CD4-positive, alpha-beta T cell treated with Interleukin-4 for 4 hours (primary cell): ENCODE measurements at regions not wholly inside any gene's neighbourhood (a gene's known extent, or its start where the extent isn't known, plus 50 kb on each side); places are given as distances from the start of the nearest gene placed in this dataset.

Experiments used
- DNase-seq: peaks from one replicate; pipeline ENCODE4 v3.0.0-alpha.2; 2020

DNA sequence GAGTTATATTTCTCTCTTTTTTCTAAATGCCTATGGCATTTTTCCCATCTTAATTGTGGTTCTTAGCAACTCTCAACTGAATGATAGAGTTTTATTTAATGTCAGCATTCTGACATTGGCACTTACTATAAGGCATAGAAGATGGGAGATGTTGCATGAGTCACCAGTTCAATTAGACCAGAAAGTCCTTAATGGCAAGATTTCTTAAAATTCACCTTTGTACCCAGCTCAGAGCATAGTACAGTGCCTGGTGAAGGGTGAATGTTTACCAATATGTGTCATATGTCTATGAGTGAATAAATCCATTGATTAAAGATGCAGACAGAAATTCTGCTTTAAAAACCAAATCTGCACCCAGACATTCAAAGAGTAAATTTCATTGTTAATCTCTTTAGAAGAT, 526.9 kb downstream of the EFNB2 start:
- no peak for DNase-seq

DNA sequence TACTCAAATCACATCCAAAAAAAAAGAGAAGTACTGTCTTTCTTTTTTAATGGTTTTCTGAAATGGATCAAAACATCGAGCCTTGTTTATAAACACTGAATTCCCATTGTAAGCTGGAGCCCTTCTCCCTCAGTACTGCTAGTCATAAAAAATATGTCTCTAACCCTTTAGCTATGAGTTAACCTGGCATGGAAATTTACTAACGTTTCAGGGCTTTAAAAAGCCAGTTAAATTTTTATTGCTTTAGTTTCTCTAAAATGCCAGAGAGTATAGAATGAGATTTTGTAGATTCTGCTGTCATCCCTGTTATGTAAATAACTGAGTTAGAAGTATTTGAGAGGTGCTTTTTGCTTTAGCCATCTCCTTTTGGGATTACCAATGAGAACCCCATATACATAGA, 528.3 kb downstream of the EFNB2 start:
- DNase-seq, result no peak

DNA sequence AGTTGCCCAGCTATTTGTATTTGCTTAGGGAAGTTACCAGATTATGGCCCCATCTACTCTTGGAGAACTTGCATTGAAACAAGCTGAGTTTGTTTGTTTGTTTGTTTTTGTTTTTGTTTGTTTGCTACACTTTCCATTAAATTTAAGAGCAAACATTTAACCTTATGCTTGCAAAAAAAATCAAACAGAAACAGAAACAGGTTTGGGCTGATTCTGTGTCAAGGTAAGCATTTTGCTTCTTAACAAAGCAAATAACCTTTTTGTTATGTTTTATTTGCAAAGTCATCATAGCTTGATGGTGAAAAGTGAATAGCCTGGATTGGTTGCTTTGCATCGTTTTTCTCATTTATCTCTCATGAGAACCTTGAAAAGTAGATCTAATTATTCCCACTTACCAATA, 531.8 kb downstream of the EFNB2 start:
- no peak for DNase-seq

DNA sequence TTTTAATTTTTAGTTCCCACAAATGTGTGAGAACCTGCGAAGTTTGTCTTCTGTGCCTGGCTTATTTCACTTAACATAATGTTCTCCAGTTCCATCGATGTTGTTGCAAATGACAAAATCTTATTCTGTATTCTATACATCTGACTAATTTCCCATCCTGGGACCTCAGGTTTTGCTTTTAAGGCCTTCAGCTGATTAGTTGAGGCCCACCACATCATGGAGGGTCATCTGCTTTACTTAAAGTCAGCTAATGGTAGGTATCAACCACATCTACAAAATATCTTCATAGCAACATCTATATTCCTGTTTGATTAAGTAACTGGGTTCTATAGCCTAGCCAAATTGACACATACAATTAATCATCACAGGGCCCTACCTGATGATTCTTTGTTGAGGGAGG, 534.0 kb downstream of the EFNB2 start:
- DNase-seq, result no peak

- DNase-seq, result no peak
Measured at GRCh38 chr13:105997581-105998550, 537.6 kb downstream of the EFNB2 start.

DNA sequence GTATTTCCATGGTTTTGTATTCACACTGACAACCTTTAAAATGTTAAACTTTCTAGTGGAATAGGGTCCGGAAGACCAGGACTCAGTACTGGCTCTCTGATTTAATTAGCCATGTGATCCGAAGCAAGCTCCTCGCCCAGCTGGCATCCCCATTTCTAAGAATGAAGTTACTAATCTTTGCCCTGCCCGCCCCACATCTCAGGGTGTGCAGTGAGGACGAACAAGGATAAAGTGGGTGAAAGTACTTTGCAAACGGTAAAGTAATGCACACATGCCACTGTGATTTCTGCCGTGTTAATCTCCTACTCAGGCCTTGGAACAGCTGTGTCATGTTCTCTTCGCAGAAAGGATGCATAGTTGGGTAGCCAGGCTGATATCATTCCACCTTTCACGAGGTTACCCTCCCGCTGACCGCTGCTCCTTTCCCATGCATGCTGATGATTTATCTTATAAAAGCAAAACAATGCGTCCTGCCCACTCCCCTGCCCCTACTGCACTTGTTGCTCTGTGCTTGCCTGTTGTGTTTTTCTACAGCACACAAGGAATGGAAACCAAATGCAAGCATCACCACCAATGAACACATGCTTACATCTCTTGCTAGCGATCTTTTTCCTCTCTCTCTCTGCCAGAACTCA, 539.0 kb downstream of the EFNB2 start:
- no peak for DNase-seq

DNA sequence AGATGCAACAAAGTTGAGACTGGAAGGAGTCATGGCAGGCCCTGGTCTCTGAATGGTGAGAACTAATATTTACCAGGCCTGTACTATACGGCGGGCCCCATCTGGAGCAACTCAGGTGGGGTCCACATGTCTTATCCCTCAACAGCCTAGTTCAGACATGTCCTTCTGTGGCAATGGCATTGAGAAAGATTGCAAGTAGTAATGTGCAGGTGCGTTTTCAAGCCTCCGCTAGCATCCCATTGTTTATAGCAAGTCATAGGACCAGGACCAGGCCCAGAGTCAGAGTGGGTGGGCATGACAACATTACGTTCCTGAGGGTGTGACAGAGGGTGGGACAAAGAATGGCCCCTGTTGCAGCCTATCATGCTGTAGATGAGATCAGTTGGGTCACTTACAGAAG, 541.1 kb downstream of the EFNB2 start:
- no peak for DNase-seq

- no peak for DNase-seq
Measured at GRCh38 chr13:105991622-105992277, 543.7 kb downstream of the EFNB2 start.

- no peak for DNase-seq
Measured at GRCh38 chr13:105991131-105991530, 544.3 kb downstream of the EFNB2 start.

DNA sequence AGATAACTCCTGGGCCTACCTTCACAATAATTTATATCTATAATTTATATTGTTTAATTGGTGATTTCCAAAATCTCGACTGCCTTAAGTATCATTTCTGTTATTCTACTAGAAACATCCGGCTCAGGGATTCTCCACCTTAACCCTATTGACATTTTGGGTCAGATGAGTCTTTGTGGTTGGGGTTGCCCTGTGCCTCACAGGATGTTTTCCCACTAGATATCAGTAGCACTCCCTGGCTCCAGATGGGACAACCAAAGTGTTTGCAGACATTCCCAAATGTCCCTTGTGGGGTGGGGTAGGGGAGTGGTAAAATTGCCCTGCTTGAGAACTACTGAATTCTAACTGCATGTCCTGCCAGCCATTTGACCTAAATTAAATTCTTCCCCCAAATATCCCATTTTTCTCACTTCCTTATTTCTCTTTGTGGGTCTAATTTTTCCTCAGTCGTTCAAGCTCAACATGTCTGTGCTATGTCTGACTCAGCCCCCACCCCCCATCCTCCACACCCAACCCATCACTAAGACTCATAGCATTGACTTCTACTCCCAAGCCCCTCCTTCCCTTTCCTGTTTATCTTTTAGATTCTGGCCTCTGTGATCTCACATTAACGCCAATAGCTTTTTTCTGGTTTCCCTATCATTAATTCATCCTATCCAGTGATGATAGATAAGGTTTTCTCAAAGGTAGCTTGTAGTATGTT, 545.1 kb downstream of the EFNB2 start:
- no peak for DNase-seq

GRCh38 chr13:105984646-105985045, 550.8 kb downstream of the EFNB2 start:
- no peak for DNase-seq

GRCh38 chr13:105984236-105984635, 551.2 kb downstream of the EFNB2 start:
- no peak for DNase-seq

DNA sequence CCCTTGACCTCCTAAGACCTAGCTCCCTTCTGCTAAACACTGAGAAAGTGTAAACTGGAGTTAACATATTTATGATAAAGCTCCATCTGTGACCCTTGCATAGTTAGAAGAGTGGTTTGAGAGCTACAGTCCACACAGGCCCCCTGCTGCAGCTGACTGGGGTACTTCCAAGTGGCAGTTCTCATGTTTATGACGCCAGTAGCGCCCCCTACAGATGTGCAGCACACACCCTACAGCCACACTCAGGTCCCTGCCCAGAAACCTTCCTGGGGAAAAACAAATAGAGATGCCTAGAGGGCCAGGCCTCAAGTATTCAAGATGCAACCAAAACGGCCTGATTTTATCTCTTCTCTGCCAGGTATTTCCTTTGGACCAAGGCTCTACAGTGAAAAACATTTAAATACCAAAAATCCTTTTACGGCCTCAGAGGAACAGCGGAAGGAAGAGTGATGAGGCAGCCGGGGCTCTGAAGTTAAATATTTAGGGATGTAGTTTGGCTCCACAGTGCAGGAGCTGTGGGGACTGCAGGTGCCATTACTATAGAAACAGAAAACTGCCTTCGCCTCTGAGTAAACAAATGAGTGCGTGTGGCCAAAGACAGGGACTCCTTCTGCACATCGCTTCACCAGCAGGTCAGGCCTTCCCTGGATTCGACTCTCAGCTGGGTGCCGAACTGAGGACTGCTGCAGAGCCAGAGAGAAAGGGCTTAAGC, 553.1 kb downstream of the EFNB2 start:
- DNase-seq, result no peak

DNA sequence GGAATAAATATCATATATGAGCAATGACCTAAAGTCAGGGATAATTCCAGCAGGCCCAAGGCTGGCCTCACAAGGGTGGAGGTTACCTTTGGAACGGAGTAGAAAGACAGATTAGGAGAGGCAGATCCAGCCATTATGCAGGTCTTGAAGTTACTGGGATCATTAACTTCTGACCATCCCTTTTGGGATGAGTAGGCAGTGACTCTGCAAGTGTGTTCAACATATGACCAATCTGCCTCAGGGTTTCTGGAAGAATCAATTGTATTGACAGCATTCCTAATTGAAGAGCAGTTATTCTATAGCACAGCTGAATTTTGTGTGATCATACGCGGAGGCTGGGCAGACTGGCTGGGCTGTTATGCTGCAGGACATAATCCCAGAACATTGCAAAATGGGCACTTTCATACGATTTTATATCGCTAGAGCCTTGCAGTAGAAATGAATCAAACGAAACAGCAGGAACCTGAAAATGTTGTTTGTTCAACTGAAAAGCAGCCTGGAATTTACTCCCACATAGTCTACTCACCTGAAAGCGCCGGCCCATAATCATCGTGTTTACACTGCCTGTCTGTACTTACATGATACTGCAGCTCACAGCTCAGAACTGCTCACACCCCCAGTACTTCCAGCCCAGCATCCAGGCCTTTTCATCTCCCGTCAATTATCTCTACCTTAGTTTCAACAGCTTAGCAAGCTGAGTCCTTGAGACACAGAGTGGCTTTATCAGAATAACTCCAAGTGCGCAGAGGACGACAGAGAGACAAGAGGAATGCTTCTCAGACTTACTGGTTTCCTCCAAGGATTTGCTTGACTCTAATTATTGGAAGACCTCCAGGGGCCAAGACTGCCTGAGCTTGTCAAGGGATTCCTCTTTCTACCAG, 556.1 kb downstream of the EFNB2 start:
- no peak for DNase-seq

DNA sequence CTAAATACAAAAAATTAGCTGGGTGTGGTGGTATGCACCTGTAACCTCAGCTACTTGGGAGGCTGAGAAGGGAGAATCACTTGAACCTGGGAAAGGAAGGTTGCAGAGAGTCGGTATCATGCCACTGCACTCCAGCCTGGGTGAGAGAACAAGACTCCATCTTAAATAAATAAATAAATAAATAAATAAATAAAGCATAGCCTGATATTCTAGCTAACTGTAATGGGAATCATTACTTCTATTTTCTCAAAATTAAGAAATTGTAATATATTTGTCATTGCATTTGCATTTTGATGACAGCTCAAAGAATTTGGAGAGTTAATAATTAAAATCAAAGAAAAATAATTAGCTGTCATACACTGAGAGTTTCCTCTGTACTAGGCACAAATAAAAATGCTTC, 561.1 kb downstream of the EFNB2 start:
- DNase-seq, result no peak

- no peak for DNase-seq
Measured at GRCh38 chr13:105972811-105973590, 562.5 kb downstream of the EFNB2 start.

- no peak for DNase-seq
Measured at GRCh38 chr13:105972306-105972721, 563.1 kb downstream of the EFNB2 start.

GRCh38 chr13:105971738-105972137, 563.7 kb downstream of the EFNB2 start:
- no peak for DNase-seq

DNA sequence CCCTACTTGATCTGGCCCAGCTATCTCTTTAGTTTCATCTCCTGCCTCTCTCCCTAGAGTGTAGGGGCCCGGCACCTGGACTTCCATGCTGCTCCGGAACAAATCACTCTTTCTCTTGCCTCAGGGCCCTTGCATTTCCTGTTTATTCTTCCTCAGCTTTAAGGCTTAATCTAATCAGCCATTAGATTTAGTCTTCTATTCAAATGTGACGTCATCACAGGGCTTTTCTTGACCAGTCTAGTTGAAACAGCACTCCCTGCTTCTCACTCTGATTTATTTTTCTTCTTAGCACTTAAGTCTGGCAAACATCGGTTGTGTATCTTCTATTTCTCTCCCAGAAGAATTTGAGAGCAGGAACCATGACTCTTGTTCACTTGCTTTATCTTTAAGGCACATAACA, 564.1 kb downstream of the EFNB2 start:
- no peak for DNase-seq

GRCh38 chr13:105969761-105970160, 565.7 kb downstream of the EFNB2 start:
- DNase-seq, result no peak

DNA sequence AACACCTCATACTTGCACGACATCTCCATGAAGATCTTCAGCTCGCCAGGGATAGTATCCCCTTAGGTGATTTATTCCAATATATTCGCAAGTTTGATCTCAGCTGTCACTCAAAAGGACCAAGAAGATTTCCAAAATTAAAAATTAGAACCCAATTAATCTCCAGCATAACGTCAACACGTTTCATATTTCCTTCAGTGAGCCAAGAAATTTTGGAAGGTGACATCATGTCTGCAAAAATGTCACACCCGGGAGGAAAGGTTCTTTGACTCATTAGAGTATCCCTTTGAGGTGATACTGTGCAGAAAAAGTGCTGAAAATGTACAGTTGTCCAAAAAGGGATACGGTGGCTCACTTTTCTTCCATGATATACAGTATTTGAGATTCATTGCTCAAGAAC, 569.6 kb downstream of the EFNB2 start:
- no peak for DNase-seq
